OCI-LY1 (cell line): ENCODE measurements at regions not wholly inside any gene's neighbourhood (a gene's known extent, or its start where the extent isn't known, plus 50 kb on each side); places are given as distances from the start of the nearest gene placed in this dataset.

Experiments
- H2AFZ ChIP-seq: fragments of 200-600 bp; sonication (generic), shearing (Covaris generic); 2 replicates; pipeline ENCODE4 v1.6.0; 2014; ENCODE audit warnings: antibody characterized with exemption, mild to moderate bottlenecking, low read length
- H3F3A ChIP-seq: fragments of 200-600 bp; sonication (generic), shearing (Covaris generic); 2 replicates; pipeline ENCODE4 v1.6.0; 2014; ENCODE audit warnings: mild to moderate bottlenecking, antibody characterized with exemption, low read length, moderate library complexity; ENCODE audit not compliant: insufficient read depth
- H3K27ac ChIP-seq: fragments of 200-600 bp; sonication (generic); 2 replicates; pipeline ENCODE4 v1.5.1; 2014; ENCODE audit warnings: low read length, mixed run types, mild to moderate bottlenecking, low read depth; ENCODE audit not compliant: poor library complexity, severe bottlenecking
- H3K27me3 ChIP-seq: fragments of 200-600 bp; sonication (generic); 2 replicates; pipeline ENCODE4 v1.6.0; 2014; ENCODE audit warnings: antibody characterized with exemption, mild to moderate bottlenecking, low read length, moderate library complexity; ENCODE audit not compliant: insufficient read depth
- H3K36me3 ChIP-seq: fragments of 200-600 bp; sonication (generic); 2 replicates; pipeline ENCODE4 v1.6.1; 2014; ENCODE audit warnings: mild to moderate bottlenecking, antibody characterized with exemption, low read length, moderate library complexity, mixed read lengths; ENCODE audit not compliant: insufficient read depth
- H3K4me1 ChIP-seq: fragments of 200-600 bp; sonication (generic); 2 replicates; pipeline ENCODE4 v1.5.1; 2014; ENCODE audit warnings: mild to moderate bottlenecking, low read length, moderate library complexity; ENCODE audit not compliant: insufficient read depth, severe bottlenecking
- H3K4me2 ChIP-seq: fragments of 200-600 bp; sonication (generic), shearing (Covaris generic); 2 replicates; pipeline ENCODE4 v1.6.1; 2014; ENCODE audit warnings: low read length
- H3K4me3 ChIP-seq: fragments of 200-600 bp; sonication (generic); 2 replicates; pipeline ENCODE4 v1.5.1; 2014; ENCODE audit warnings: low read length, low read depth, mild to moderate bottlenecking, mixed read lengths; ENCODE audit not compliant: poor library complexity, severe bottlenecking
- H3K79me2 ChIP-seq: fragments of 200-600 bp; shearing (Covaris generic); 2 replicates; pipeline ENCODE4 v1.6.1; 2016; ENCODE audit warnings: mixed run types, low read length, mixed read lengths; ENCODE audit not compliant: insufficient read depth
- H3K9ac ChIP-seq: fragments of 200-600 bp; sonication (generic), shearing (Covaris generic); 2 replicates; pipeline ENCODE4 v1.6.1; 2014; ENCODE audit warnings: mild to moderate bottlenecking, low read length, mixed read lengths
- H3K9me2 ChIP-seq: fragments of 200-600 bp; sonication (generic), shearing (Covaris generic); 2 replicates; pipeline ENCODE4 v1.6.1; 2014; ENCODE audit warnings: low read depth, mild to moderate bottlenecking, low read length, mixed read lengths
- H3K9me3 ChIP-seq: fragments of 200-600 bp; shearing (Covaris generic); 2 replicates; pipeline ENCODE4 v1.6.1; 2014; ENCODE audit warnings: low read length, mixed read lengths
- H4K20me1 ChIP-seq: fragments of 200-600 bp; sonication (generic), shearing (Covaris generic); 2 replicates; pipeline ENCODE4 v1.6.0; 2016; ENCODE audit warnings: mild to moderate bottlenecking, low read length; ENCODE audit not compliant: insufficient read depth
- EZH2 ChIP-seq: fragments of 200-600 bp; sonication (generic), shearing (Covaris generic); IDR thresholded peaks from 2 replicates; pipeline ENCODE4 v1.8.0; 2017; ENCODE audit warnings: borderline replicate concordance, mixed run types, mild to moderate bottlenecking, antibody characterized with exemption, low read length, moderate library complexity, mixed read lengths
- TF ChIP-seq, protein P1 (sequence below): fragments of 200-600 bp; sonication (generic), shearing (Covaris generic); IDR thresholded peaks from 2 replicates; pipeline ENCODE4 v1.5.1; 2017; ENCODE audit warnings: mild to moderate bottlenecking, antibody characterized with exemption, low read length, moderate library complexity, mixed read lengths

DNA sequence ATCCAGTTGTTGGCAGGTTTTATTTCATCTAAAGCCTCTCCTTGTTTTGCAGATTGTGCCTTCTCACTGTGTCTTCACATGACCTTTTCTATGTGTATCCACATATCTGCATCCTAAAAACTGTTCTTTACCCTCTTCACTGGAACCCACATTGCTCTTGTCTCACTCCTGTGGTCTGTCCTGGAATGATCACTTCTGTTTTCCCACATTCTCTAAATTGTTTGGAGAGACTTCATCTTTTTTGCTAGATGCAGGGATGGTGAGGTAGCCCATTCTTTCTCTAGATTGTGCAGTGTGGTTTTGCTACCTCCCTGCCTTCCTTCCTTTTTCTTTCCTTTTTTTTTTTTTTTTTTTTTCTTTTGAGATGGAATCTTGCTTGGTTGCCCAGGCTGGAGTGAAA, 608.6 kb upstream of the MIR17HG start:
- Histone ChIP-seq H3K27ac (no peak overlapping the region), H3K9ac (no peak overlapping the region), H3K9me3 (no peaks in the 10 kb centered on the region), H3K27me3 (no peaks in the 10 kb centered on the region), H3K4me3 (no peak overlapping the region), H3K79me2 (no peaks in the 10 kb centered on the region), H3K4me2 (no peak overlapping the region), H3K36me3 (no peaks in the 10 kb centered on the region), H3K4me1 (no peaks in the 10 kb centered on the region), H3F3A (no peaks in the 10 kb centered on the region), H4K20me1 (no peaks in the 10 kb centered on the region), H2AFZ (no peak overlapping the region), H3K9me2 (no peaks in the 10 kb centered on the region)
- TF ChIP-seq, protein P1, sequence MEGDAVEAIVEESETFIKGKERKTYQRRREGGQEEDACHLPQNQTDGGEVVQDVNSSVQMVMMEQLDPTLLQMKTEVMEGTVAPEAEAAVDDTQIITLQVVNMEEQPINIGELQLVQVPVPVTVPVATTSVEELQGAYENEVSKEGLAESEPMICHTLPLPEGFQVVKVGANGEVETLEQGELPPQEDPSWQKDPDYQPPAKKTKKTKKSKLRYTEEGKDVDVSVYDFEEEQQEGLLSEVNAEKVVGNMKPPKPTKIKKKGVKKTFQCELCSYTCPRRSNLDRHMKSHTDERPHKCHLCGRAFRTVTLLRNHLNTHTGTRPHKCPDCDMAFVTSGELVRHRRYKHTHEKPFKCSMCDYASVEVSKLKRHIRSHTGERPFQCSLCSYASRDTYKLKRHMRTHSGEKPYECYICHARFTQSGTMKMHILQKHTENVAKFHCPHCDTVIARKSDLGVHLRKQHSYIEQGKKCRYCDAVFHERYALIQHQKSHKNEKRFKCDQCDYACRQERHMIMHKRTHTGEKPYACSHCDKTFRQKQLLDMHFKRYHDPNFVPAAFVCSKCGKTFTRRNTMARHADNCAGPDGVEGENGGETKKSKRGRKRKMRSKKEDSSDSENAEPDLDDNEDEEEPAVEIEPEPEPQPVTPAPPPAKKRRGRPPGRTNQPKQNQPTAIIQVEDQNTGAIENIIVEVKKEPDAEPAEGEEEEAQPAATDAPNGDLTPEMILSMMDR: no peak
- TF ChIP-seq EZH2: no peak

DNA sequence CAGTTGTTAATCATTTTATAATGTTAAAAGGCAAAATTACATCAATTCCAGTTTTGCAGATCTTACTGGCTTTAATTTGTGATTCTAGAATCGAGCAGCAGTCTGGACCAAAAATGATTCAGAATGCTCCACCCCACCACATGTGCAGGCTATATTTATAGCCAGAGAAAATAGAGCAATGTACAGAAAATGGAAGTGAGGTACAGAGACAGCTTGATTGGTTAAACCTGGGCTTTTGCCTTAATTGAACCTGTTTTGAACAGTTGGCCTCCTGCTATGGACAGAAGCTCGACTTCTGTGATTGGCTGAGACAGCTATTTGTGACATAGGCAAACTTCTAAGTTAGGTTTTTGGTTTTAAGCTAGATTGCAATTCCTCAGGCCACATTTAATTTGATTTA, 607.4 kb upstream of the MIR17HG start:
- Histone ChIP-seq H3K79me2 (no peaks in the 10 kb centered on the region), H3K27me3 (no peaks in the 10 kb centered on the region), H3F3A (no peaks in the 10 kb centered on the region), H3K27ac (no peak overlapping the region), H3K4me3 (no peak overlapping the region), H4K20me1 (no peaks in the 10 kb centered on the region), H3K36me3 (no peaks in the 10 kb centered on the region), H3K9me3 (no peaks in the 10 kb centered on the region), H3K9me2 (no peaks in the 10 kb centered on the region), H2AFZ (no peak overlapping the region), H3K4me2 (no peak overlapping the region), H3K4me1 (no peaks in the 10 kb centered on the region), H3K9ac (no peak overlapping the region)
- TF ChIP-seq, protein P1: no peak
- no peak for TF ChIP-seq EZH2

GRCh38 chr13:90742381-90742780, 605.1 kb upstream of the MIR17HG start:
- H3K9me3 ChIP-seq: no peaks in the 10 kb centered on the region
- no peaks in the 10 kb centered on the region for H3K4me1 ChIP-seq
- no peak overlapping the region for H3K9ac ChIP-seq
- H4K20me1 ChIP-seq: no peaks in the 10 kb centered on the region
- H3F3A ChIP-seq: no peaks in the 10 kb centered on the region
- no peak overlapping the region for H2AFZ ChIP-seq
- no peak overlapping the region for H3K4me2 ChIP-seq
- H3K9me2 ChIP-seq: no peaks in the 10 kb centered on the region
- no peak overlapping the region for H3K4me3 ChIP-seq
- H3K36me3 ChIP-seq: no peaks in the 10 kb centered on the region
- H3K79me2 ChIP-seq: no peaks in the 10 kb centered on the region
- H3K27ac ChIP-seq: no peak overlapping the region
- TF ChIP-seq, protein P1: no peak
- no peak for TF ChIP-seq EZH2
- H3K27me3 ChIP-seq: no peaks in the 10 kb centered on the region
